HG03097 (cell line): ENCODE measurements at regions not wholly inside any gene's neighbourhood (a gene's known extent, or its start where the extent isn't known, plus 50 kb on each side); places are given as distances from the start of the nearest gene placed in this dataset.

Source experiments
- ATAC-seq: cut with Tn5 transposase; IDR thresholded peaks from one replicate; pipeline ENCODE4 v1.9.1; 2021; ENCODE audit not compliant: unreplicated experiment, low FRiP score

- no peak for ATAC-seq
These were observed 106.7 kb upstream of the TTC29 start for GRCh38 chr4:147052361-147052760.

GRCh38 chr4:147054228-147054872 is 108.7 kb upstream of the TTC29 start:
- ATAC-seq, result no peak

GRCh38 chr4:147056940-147057610 is 111.4 kb upstream of the TTC29 start:
- no peak for ATAC-seq

GRCh38 chr4:147057611-147058190 is 112.0 kb upstream of the TTC29 start:
- ATAC-seq, result no peak

- no peak for ATAC-seq
These were observed 113.5 kb upstream of the TTC29 start for GRCh38 chr4:147059064-147059731.

- no peak for ATAC-seq
These were observed 114.7 kb upstream of the TTC29 start for GRCh38 chr4:147060151-147060931.

- ATAC-seq, result no peak
These were observed 119.2 kb upstream of the TTC29 start for GRCh38 chr4:147064856-147065255.

GRCh38 chr4:147068564-147068963 is 122.9 kb upstream of the TTC29 start:
- no peak for ATAC-seq

- no peak for ATAC-seq
These were observed 125.6 kb upstream of the TTC29 start for GRCh38 chr4:147071209-147071740.

GRCh38 chr4:147076179-147076578 is 130.5 kb upstream of the TTC29 start:
- no peak for ATAC-seq

GRCh38 chr4:147076728-147077127 is 131.1 kb upstream of the TTC29 start:
- no peak for ATAC-seq

- ATAC-seq, result no peak
These were observed 132.7 kb upstream of the TTC29 start for GRCh38 chr4:147078362-147078761.

- ATAC-seq, result no peak
These were observed 133.4 kb upstream of the TTC29 start for GRCh38 chr4:147078875-147079658.

GRCh38 chr4:147084861-147085260 is 139.2 kb upstream of the TTC29 start:
- ATAC-seq, result no peak

GRCh38 chr4:147085781-147086180 is 140.1 kb upstream of the TTC29 start:
- no peak for ATAC-seq

GRCh38 chr4:147088146-147088545 is 142.5 kb upstream of the TTC29 start:
- ATAC-seq, result no peak

- ATAC-seq, result no peak
These were observed 144.8 kb upstream of the TTC29 start for GRCh38 chr4:147090486-147090885.

GRCh38 chr4:147093206-147093605 is 147.5 kb upstream of the TTC29 start:
- no peak for ATAC-seq

GRCh38 chr4:147094238-147094637 is 148.6 kb upstream of the TTC29 start:
- ATAC-seq, result no peak
